GM18502 (cell line): ENCODE measurements at regions not wholly inside any gene's neighbourhood (a gene's known extent, or its start where the extent isn't known, plus 50 kb on each side); places are given as distances from the start of the nearest gene placed in this dataset.

Experiments
- ATAC-seq: cut with Tn5 transposase; IDR thresholded peaks from one replicate; pipeline ENCODE4 v1.9.1; 2021; ENCODE audit warnings: mild to moderate bottlenecking; ENCODE audit not compliant: unreplicated experiment, poor library complexity

DNA sequence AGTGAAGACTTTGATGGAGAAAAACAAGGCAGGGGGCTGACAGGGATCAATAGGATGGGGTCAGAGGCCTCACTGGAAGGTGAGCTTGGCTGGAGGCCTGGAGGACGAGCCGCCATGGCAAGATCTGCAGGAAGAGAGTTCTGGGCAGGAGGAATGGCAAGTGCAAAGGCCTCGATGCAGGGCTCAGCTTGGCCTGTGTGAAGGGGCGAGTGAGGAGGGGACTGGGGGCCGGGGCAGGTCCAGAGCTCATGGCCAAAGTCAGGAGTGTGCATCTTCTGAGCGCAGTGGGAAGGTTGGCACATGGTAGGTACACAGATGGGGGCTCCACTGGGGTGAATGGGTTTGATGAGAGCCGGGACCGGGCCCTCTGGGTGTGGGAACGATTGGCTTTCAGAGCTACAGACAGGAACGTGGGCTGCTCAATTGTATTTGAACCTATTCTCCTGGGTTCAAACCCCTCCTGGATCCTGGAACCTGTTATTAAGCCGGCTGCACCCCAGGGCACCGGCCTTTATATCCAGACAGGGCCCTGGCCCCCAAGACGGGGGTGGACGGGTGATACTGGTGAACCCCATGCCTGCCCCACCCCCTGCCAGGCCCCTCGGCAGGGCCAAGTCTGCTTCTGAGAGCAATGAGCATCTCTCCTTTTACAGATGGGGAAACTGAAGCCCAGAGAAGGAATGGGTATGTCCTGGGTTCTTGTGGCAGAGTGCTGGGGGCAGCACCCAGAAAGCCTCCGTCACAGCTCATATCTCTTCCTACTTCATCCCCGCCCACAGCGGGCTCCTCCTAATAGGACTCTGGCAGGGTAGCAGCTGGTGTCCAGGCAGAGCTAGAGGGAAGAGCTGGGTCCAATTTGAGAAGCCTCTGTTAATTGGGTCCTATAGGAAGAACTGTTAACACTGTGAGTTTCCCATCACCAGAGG lies 106.1 kb downstream of the CEBPB start:
- ATAC-seq, result no peak

GRCh38 chr20:50297498-50298376 lies 107.1 kb downstream of the CEBPB start:
- ATAC-seq, result no peak

GRCh38 chr20:50298554-50299324 lies 108.1 kb downstream of the CEBPB start:
- no peak for ATAC-seq

DNA sequence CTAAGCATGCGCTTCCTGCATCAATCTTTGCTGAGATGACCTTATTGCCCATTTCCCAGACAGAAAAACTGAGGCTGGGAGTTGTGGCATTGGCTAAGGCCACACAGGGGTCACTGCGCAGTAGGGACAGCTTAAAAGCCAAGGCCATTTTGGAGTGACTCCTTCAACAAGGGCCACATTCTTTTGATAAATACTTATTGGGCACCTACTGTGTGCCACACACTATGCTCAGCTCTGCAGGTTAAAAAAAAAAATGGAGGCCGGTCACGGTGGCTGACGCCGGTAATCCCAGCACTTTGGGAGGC lies 108.6 kb downstream of the CEBPB start:
- ATAC-seq, result no peak

DNA sequence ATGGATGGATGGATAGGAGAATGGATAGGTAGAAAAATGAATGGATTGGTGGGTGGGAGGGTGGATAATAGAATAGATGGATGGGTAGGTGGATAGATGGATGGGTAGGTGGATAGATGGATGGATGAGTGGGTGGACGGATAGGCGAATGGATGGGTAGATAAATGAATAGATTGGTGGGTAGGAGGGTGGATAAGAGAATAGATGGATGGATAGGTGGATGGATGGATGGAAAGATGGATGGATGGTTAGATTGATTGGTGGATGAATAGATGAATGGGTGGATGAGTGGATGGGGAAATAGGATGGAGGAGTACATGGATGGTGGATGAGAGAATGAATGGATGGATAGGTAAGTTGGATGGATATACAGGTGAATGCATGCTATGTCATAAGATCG lies 110.5 kb downstream of the CEBPB start:
- ATAC-seq, result no peak

- no peak for ATAC-seq
Observed at GRCh38 chr20:50301712-50302111, 111.1 kb downstream of the CEBPB start.

DNA sequence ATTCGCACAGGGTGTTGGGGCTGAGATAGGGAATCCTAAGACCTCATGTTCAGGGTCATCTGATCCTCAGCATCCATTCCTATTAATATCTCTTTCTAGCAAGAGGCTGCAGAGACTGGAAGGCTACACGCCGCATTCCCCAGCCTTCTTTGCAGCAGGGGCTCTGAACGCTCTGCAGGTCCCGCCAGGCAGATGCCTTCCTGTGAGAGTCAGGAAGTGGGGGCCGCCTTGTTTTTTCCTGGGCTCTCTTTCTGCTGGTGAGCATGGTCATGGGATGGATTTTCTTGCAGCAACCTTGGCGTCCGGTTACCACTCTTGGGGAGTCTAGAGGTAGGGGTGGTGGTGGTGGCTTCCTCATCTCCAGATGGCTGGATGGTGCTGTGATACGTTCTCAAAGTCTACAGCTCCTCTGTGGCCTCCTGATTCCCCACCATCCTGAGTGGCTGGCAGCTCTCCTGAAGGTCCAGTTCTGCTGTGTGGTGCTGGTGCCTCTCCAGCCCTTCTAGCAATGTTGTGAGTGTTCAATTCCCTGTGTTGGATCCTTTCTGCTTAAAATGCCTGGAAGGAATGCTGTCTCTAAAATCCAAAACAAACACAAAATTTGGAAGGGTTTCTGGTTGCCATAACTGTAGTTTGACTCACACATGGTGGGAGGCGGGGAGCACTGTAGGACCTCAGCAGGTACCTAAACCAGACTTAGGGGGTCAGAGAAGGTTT lies 111.9 kb downstream of the CEBPB start:
- no peak for ATAC-seq

DNA sequence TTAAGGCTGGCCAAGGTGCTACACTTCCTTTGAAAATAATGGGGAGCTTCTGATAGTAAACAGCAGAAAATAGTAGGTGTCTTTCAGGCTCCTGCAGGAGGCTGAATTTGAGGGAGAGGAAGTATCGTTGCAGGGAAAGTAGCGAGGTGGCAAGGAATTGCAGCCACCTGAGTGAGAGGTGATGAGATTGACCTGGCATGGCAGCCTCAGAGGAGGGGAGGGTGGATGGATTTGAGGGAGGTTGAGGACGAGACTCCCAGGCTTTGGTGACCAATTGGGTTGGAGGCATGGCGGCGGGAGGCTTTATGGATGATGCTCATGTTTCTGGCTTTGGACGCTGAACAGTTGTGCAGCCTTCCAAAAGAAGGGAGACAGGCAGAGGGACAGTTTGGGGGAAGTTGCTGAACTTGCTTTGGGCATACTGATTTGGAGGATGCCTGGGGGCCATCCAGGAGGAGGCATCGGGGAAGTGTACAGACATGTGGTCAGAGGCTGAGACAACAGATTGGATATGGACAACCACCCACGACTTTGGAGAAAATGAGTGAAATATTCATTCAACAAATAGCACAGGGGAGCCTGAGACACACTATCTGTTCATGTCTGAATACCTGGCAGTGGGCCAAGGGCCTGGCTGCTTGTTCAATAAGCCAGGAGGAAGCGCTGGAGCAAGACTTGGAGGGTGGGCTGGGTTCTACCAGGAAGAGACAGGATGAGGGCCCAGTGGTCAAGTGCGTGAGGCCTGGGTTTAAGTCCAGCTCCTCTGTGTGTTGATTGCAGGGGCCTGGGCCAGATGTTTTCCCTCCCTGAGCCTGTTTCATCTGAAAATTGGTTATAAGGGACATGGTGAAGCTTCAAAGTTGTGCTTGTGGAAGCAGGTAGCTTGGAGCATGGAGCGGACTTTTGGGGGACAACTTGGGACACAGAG lies 113.2 kb downstream of the CEBPB start:
- no peak for ATAC-seq

DNA sequence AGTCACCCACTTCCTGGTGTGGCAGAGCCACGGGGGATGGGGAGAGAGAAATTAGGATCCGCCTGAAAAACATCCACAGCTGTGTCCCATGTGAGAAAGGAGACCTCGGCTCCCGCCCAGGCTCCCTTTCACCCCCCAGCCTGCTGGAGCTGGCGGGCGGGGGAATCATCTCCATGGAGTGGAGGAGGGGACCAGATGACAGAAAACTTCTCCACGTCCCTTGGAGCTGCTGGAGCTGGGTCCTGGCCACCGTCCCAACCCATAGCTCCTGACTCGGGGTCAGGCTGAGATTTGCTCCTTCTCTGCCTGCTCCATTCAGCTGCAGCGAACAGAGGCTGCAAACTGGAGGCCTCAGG lies 113.8 kb downstream of the CEBPB start:
- ATAC-seq, result no peak

DNA sequence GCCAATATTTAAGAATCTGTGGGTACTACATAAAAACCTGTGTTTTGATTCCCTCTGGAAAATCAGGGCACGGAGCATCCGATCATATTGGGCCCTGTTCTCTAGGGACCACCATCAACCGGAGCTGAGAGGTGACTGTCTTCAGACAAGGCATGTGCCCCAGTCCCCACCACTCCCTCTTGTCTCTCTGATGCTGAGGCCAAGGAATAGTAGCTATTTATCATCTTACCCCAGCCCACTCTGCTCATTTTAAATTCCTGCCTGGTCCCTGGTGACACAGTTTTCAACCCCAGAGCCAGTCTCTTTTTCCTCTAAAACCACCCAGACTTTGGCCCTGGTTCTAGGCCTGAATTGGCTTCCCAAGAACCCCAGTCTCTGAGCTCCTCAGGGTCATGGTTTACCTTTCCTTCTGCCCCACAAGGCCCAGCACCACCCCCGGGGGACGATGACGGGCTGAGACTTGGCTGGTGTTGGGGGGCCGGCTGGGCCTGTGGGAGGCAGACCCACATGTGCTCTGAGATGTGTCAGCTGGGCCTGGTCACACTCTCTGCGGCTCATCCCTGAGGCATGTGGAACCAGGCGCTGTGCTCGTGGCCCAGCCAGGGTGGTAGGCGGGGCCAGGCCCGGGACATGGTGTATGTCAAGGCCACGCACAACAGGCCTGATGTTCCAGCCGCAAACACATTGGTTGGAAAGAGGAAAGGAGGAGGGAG lies 114.4 kb downstream of the CEBPB start:
- no peak for ATAC-seq

DNA sequence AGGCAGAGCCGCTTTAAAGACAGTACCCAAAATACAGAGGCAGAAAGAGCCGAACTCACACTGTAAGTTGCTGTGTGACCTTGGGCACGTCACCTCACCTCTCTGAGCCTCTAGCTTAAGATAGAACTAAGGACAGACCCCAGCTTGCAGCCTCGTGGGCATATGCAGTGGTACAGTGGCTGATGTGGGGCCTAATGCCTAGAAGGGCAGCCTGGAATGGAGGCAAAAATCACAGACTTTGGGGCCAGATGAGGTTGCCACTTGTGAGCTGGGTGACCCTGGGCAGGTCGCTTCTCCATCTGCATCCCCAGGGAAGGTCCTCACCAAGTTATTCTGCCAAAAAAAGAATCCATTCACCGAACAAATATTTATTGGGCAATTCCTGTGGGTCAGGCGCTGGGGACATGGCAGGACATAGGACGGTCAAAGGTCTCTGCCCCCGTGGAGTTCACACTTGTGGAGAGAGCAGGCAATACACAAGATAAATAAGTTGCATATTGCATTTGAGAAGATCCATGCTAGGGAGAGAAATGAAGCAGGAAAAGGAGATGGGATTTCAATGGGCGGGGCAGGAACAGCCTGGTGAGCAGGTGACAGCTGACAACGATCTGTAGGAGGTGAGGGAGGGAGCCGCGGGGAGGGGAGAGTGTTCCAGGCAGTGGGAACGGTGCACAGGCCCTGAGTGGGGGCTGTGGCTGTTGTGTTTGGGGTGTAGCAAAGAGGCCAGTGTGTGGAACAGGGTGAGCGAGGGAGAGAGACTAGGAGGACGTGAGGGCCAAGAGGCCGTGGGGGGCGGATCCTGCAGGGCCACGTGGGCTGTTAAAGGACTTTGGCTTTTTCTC lies 115.2 kb downstream of the CEBPB start:
- no peak for ATAC-seq

GRCh38 chr20:50306478-50307423 lies 116.1 kb downstream of the CEBPB start:
- no peak for ATAC-seq

DNA sequence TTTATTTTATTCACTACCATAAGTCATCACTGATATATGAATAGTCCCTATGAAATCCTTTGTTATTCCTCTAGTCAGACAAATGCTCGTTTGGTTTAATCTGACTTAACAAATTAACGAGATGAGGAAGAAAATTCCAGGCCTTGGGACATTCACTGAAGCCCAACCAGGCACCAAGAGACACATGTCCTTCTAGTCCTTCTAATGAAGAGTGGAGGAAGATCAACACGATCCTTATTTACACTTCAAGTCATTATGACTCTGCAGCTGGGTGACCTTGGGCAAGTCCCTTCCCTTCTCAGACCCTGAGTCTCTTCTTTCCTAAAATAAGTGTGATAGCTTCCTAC lies 117.5 kb downstream of the CEBPB start:
- no peak for ATAC-seq

DNA sequence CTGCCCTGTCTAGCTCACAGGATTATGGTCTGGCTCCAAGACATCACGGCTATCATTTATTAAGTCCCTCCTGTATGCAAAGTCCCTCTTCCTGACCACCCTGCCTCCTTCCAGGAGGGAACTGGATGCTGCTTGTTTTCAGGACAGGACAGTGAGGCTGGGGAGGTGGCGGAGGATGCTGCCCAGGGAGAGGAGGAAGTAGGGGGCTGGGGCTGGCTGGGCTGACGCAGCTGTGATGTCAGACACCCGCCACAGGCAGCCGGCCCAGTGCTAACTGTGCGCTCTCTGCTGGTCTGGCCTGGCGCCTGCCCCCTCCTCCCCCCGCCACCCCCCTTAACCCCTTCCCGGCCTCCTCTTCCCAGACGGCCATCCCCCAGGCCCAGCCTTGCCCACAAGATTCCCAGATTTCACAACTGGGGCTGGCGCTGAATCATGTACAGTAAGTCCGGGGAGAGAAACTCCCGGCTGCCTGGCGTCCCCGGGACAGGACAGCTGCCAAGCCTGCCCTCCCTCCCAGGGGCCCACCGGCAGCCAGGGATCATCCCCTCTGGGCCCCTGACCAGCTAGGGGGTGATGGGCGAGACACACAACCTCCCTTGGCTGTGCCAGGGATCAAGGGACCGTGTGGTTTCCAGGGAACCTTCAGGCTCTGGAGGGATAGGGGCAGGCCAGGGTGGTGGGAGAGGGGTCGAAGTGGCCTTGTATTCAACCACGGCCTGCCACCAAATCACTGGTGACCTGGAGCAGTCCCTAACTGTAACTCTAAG lies 118.1 kb downstream of the CEBPB start:
- no peak for ATAC-seq

DNA sequence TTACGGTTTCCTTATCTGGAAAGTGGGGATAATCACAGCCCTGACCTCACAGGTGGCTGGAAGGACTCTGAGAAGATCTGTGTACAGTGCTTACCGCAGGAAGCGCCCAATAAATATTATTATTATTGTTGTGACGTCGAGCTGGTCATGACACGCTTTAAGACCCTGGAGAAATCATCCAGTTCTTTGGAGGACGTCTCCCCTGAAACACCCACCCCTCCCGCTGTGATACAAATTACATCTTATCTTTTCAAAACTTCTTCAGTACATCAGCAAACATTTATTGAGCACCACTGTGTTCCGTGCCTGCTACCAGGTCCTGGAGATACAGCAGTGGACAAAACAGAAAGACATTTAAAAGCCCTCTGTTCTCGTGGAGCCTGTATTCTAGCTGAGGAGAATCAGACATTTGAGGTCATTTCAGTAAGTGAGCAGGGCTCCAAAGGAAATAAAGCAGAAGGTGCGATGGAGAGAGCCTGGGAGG lies 118.7 kb downstream of the CEBPB start:
- no peak for ATAC-seq
